HUES6 (cell line): ENCODE measurements at regions not wholly inside any gene's neighbourhood (a gene's known extent, or its start where the extent isn't known, plus 50 kb on each side); places are given as distances from the start of the nearest gene placed in this dataset.
"Not testable (repeated sequence)": the region's sequence is repeated elsewhere in the genome, so short reads cannot be mapped to it uniquely, and the experiment has no call there.

Source experiments
- H3K27ac ChIP-seq: 2 replicates; pipeline ENCODE4 v1.7.0; 2013; ENCODE audit warnings: low read depth, mild to moderate bottlenecking, low read length, inconsistent platforms
- H3K27me3 ChIP-seq: 2 replicates; pipeline ENCODE4 v1.6.1; 2013; ENCODE audit warnings: low read length; ENCODE audit not compliant: control insufficient read depth, insufficient read depth
- H3K36me3 ChIP-seq: 2 replicates; pipeline ENCODE4 v1.6.1; 2013; ENCODE audit warnings: low read length; ENCODE audit not compliant: control insufficient read depth, insufficient read depth
- H3K4me1 ChIP-seq: 2 replicates; pipeline ENCODE4 v1.6.1; 2013; ENCODE audit warnings: low read length; ENCODE audit not compliant: control insufficient read depth, insufficient read depth
- H3K4me3 ChIP-seq: 2 replicates; pipeline ENCODE4 v1.5.1; 2013; ENCODE audit warnings: low read depth, low read length
- H3K9ac ChIP-seq: one replicate; pipeline ENCODE4 v1.6.1; 2013; ENCODE audit warnings: mild to moderate bottlenecking, low read length
- H3K9me3 ChIP-seq: 2 replicates; pipeline ENCODE4 v1.6.1; 2013; ENCODE audit warnings: low read depth, low read length; ENCODE audit not compliant: control insufficient read depth, insufficient read depth

GRCh38 chr6:112879920-112880413 is 532.8 kb downstream of the RFPL4B start:
- peak overlapping the region; percentile 64 for H3K4me3 ChIP-seq
- H3K36me3 ChIP-seq: no peaks in the 10 kb centered on the region
- peaks cover 12% of the 10 kb centered on the region for H3K4me1 ChIP-seq
- no peak overlapping the region for H3K27ac ChIP-seq
- peak overlapping the region; percentile 56 for H3K9ac ChIP-seq
- H3K27me3 ChIP-seq: no peaks in the 10 kb centered on the region
- no peaks in the 10 kb centered on the region for H3K9me3 ChIP-seq

GRCh38 chr6:112881027-112881426 is 533.9 kb downstream of the RFPL4B start:
- Histone ChIP-seq H3K36me3 (no peaks in the 10 kb centered on the region), H3K9me3 (no peaks in the 10 kb centered on the region), H3K9ac (no peak overlapping the region), H3K27me3 (no peaks in the 10 kb centered on the region), H3K4me3 (peak overlapping the region; percentile 64), H3K27ac (no peak overlapping the region), H3K4me1 (peaks cover 12% of the 10 kb centered on the region)

GRCh38 chr6:112881828-112882780 is 535.0 kb downstream of the RFPL4B start:
- Histone ChIP-seq H3K4me3 (no peak overlapping the region), H3K9me3 (no peaks in the 10 kb centered on the region), H3K9ac (no peak overlapping the region), H3K36me3 (no peaks in the 10 kb centered on the region), H3K27me3 (no peaks in the 10 kb centered on the region), H3K4me1 (peaks cover 11% of the 10 kb centered on the region), H3K27ac (no peak overlapping the region)

GRCh38 chr6:112883095-112883494 is 536.0 kb downstream of the RFPL4B start:
- H3K4me3 ChIP-seq: no peak overlapping the region
- no peaks in the 10 kb centered on the region for H3K36me3 ChIP-seq
- no peaks in the 10 kb centered on the region for H3K9me3 ChIP-seq
- no peak overlapping the region for H3K9ac ChIP-seq
- H3K27ac ChIP-seq: no peak overlapping the region
- no peaks in the 10 kb centered on the region for H3K27me3 ChIP-seq
- peaks cover 8% of the 10 kb centered on the region for H3K4me1 ChIP-seq

GRCh38 chr6:112886415-112886814 is 539.3 kb downstream of the RFPL4B start:
- Histone ChIP-seq H3K27me3 (no peaks in the 10 kb centered on the region), H3K27ac (no peak overlapping the region), H3K4me3 (no peak overlapping the region), H3K9me3 (no peaks in the 10 kb centered on the region), H3K36me3 (no peaks in the 10 kb centered on the region), H3K4me1 (no peaks in the 10 kb centered on the region), H3K9ac (no peak overlapping the region)

- H3K27ac ChIP-seq, H3K9ac ChIP-seq, H3K4me1 ChIP-seq, H3K4me3 ChIP-seq, H3K36me3 ChIP-seq, H3K9me3 ChIP-seq, H3K27me3 ChIP-seq: not testable (repeated sequence)
Measured at GRCh38 chr6:112887424-112887823, 540.3 kb downstream of the RFPL4B start.

- Histone ChIP-seq H3K9ac (no peak overlapping the region), H3K36me3 (no peaks in the 10 kb centered on the region), H3K4me1 (no peaks in the 10 kb centered on the region), H3K9me3 (no peaks in the 10 kb centered on the region; the same call in 1 of the 2 replicates), H3K27me3 (no peaks in the 10 kb centered on the region), H3K27ac (no peak overlapping the region), H3K4me3 (no peak overlapping the region)
Measured at GRCh38 chr6:112899541-112899940, 552.4 kb downstream of the RFPL4B start.

GRCh38 chr6:112903361-112903760 is 556.2 kb downstream of the RFPL4B start:
- no peak overlapping the region for H3K27ac ChIP-seq

GRCh38 chr6:112906726-112907125 is 559.6 kb downstream of the RFPL4B start:
- H3K36me3 ChIP-seq: no peaks in the 10 kb centered on the region
- H3K27ac ChIP-seq: no peak overlapping the region
- no peak overlapping the region for H3K9ac ChIP-seq
- H3K27me3 ChIP-seq: no peaks in the 10 kb centered on the region
- H3K4me1 ChIP-seq: no peaks in the 10 kb centered on the region
- no peak overlapping the region for H3K4me3 ChIP-seq
- H3K9me3 ChIP-seq: no peaks in the 10 kb centered on the region; the same call in 1 of the 2 replicates

More at GRCh38 chr6:112903361-112903760, 556.2 kb downstream of the RFPL4B start:
- Histone ChIP-seq H3K36me3 (no peaks in the 10 kb centered on the region), H3K4me3 (no peak overlapping the region), H3K27me3 (no peaks in the 10 kb centered on the region), H3K9ac (no peak overlapping the region), H3K9me3 (no peaks in the 10 kb centered on the region; the same call in 1 of the 2 replicates), H3K4me1 (no peaks in the 10 kb centered on the region)

- no peaks in the 10 kb centered on the region for H3K36me3 ChIP-seq
- no peak overlapping the region for H3K27ac ChIP-seq
- H3K4me3 ChIP-seq: no peak overlapping the region
- no peak overlapping the region for H3K9ac ChIP-seq
- no peaks in the 10 kb centered on the region for H3K9me3 ChIP-seq
- H3K27me3 ChIP-seq: no peaks in the 10 kb centered on the region
- H3K4me1 ChIP-seq: peaks cover 10% of the 10 kb centered on the region
Measured at GRCh38 chr6:112909781-112910180, 562.7 kb downstream of the RFPL4B start.

- Histone ChIP-seq H3K27ac (no peak overlapping the region), H3K9ac (no peak overlapping the region)
Measured at GRCh38 chr6:112910256-112910655, 563.1 kb downstream of the RFPL4B start.

More at GRCh38 chr6:112910256-112910655, 563.1 kb downstream of the RFPL4B start:
- Histone ChIP-seq H3K27me3 (no peaks in the 10 kb centered on the region), H3K4me1 (peaks cover 10% of the 10 kb centered on the region), H3K36me3 (no peaks in the 10 kb centered on the region), H3K9me3 (no peaks in the 10 kb centered on the region), H3K4me3 (no peak overlapping the region)
